NOMO-1 (cell line): ENCODE measurements at regions not wholly inside any gene's neighbourhood (a gene's known extent, or its start where the extent isn't known, plus 50 kb on each side); places are given as distances from the start of the nearest gene placed in this dataset.

Source experiments
- DNase-seq, 2 experiments: peaks; one replicate each; lab custom pipeline; 2025; ENCODE audit not compliant: unreplicated experiment in 2 of 2; lab: John Stamatoyannopoulos, UW

GRCh38 chr15:62625429-62626033, 417.0 kb upstream of the TPM1 start:
- no peak for DNase-seq

GRCh38 chr15:62626903-62627302, 415.6 kb upstream of the TPM1 start:
- DNase-seq, result no peak

GRCh38 chr15:62631076-62631724, 411.3 kb upstream of the TPM1 start:
- DNase-seq, result no peak

- DNase-seq, result no peak
Observed at GRCh38 chr15:62636823-62637573, 405.5 kb upstream of the TPM1 start.

- no peak for DNase-seq
Observed at GRCh38 chr15:62637574-62637897, 405.0 kb upstream of the TPM1 start.

- no peak for DNase-seq
Observed at GRCh38 chr15:62637950-62638619, 404.5 kb upstream of the TPM1 start.

GRCh38 chr15:62639432-62639831, 403.1 kb upstream of the TPM1 start:
- no peak for DNase-seq

GRCh38 chr15:62639906-62640605, 402.5 kb upstream of the TPM1 start:
- no peak for DNase-seq

GRCh38 chr15:62641825-62642224, 400.7 kb upstream of the TPM1 start:
- DNase-seq, result peak in 1 of 2 experiments; percentile 3

- DNase-seq, result no peak
Observed at GRCh38 chr15:62643572-62643971, 399.0 kb upstream of the TPM1 start.

- no peak for DNase-seq
Observed at GRCh38 chr15:62644216-62644888, 398.2 kb upstream of the TPM1 start.

- no peak for DNase-seq
Observed at GRCh38 chr15:62644889-62645742, 397.4 kb upstream of the TPM1 start.

GRCh38 chr15:62647202-62647842, 395.2 kb upstream of the TPM1 start:
- DNase-seq, result no peak

GRCh38 chr15:62647843-62648505, 394.6 kb upstream of the TPM1 start:
- no peak for DNase-seq

GRCh38 chr15:62648954-62649353, 393.6 kb upstream of the TPM1 start:
- DNase-seq, result no peak

- no peak for DNase-seq
Observed at GRCh38 chr15:62649793-62650420, 392.6 kb upstream of the TPM1 start.

GRCh38 chr15:62653122-62653521, 389.4 kb upstream of the TPM1 start:
- peak; percentile 53 to 69 for DNase-seq

- no peak for DNase-seq
Observed at GRCh38 chr15:62656071-62656470, 386.5 kb upstream of the TPM1 start.
